Lower leg skin (tissue), 3 donors: ENCODE measurements at regions not wholly inside any gene's neighbourhood (a gene's known extent, or its start where the extent isn't known, plus 50 kb on each side); places are given as distances from the start of the nearest gene placed in this dataset.

Source experiments
- POLR2A ChIP-seq, 2 donors: fragments of 450-650 bp; IDR thresholded peaks; one replicate each; pipeline ENCODE4 v1.6.1; 2016 to 2017; ENCODE audit warnings: antibody characterized with exemption in 2 of 2, mild to moderate bottlenecking in 1 of 2, moderate library complexity in 1 of 2
- TF ChIP-seq, protein P1 (sequence below), 3 donors: fragments of 450-650 bp; IDR thresholded peaks; one replicate each; pipeline ENCODE4 v1.5.1; 2016; ENCODE audit warnings: antibody characterized with exemption in 3 of 3, mild to moderate bottlenecking in 3 of 3, moderate library complexity in 2 of 3

DNA sequence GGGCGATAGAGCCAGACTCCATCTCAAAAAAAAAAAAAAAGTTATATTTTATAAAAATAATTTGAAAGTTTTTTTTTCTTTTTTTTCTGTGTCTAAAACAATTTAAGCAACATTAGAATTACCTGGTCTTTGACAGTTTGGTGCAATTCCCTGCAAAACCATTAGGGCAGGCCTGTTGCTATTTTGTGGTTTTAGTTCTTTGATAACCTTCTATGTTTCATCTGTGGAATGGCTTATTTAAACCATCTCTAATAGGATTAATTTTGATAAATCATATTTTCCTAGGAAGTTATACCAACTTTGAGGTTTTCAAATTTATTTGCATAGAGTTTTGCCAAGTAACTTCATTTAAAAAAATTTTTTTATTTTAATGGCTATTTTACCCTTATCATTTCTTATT lies 141.2 kb upstream of the TWIST2 start:
- no peak for TF ChIP-seq POLR2A (IDR thresholded peaks at IDR 0.05)
- TF ChIP-seq, protein P1, sequence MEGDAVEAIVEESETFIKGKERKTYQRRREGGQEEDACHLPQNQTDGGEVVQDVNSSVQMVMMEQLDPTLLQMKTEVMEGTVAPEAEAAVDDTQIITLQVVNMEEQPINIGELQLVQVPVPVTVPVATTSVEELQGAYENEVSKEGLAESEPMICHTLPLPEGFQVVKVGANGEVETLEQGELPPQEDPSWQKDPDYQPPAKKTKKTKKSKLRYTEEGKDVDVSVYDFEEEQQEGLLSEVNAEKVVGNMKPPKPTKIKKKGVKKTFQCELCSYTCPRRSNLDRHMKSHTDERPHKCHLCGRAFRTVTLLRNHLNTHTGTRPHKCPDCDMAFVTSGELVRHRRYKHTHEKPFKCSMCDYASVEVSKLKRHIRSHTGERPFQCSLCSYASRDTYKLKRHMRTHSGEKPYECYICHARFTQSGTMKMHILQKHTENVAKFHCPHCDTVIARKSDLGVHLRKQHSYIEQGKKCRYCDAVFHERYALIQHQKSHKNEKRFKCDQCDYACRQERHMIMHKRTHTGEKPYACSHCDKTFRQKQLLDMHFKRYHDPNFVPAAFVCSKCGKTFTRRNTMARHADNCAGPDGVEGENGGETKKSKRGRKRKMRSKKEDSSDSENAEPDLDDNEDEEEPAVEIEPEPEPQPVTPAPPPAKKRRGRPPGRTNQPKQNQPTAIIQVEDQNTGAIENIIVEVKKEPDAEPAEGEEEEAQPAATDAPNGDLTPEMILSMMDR (IDR thresholded peaks at IDR 0.05) = no peak
